ENCODE measurements at regions not wholly inside any gene's neighbourhood (a gene's known extent, or its start where the extent isn't known, plus 50 kb on each side); places are given as distances from the start of the nearest gene placed in this dataset.

GRCh38 chr12:128103152-128103551 lies 163.8 kb upstream of the TMEM132C start:
- no peaks in the 10 kb centered on the region for H3K79me1 ChIP-seq (ENCODE audit: insufficient read depth, low read depth, low read length, poor library complexity, severe bottlenecking)
- H4K8ac ChIP-seq (replicated peaks; ENCODE audit: insufficient read length, low read depth, low read length): no peak overlapping the region
- H3K56ac ChIP-seq (ENCODE audit: insufficient read length, low read depth, low read length): no peak overlapping the region
- H3K9me3 Mint-ChIP-seq: peaks cover 2 to 6% of the 10 kb centered on the region in 2 experiments; a peak in 2 of 5 replicates
- no peak for DNase-seq
- no peak overlapping the region for H2BK12ac ChIP-seq (ENCODE audit: insufficient read length, low read depth, low read length)
- no peak overlapping the region for H3K27ac ChIP-seq (ENCODE audit: insufficient read length, low read depth, low read length)
- no peaks in the 10 kb centered on the region; a peak in 1 of 7 replicates for H3K36me3 Mint-ChIP-seq (ENCODE audit: insufficient read depth in 1 of 3, low read depth in 3 of 3)
- no peak overlapping the region for H3K27ac Mint-ChIP-seq
- 100% methylated on average over 1 of the region's 6 CpGs for WGBS (ENCODE audit: extremely low coverage, insufficient read length, low lambda C conversion rate)
- H3K4me3 Mint-ChIP-seq: no peak overlapping the region
- TF ChIP-seq CTCF (conservative IDR thresholded peaks at IDR 0.05): no peak
- H3K4me1 ChIP-seq (ENCODE audit: insufficient read depth, low read length): no peaks in the 10 kb centered on the region
- H3K4ac ChIP-seq (ENCODE audit: low read depth, low read length): no peak overlapping the region
- H3K79me2 ChIP-seq (ENCODE audit: insufficient read depth, low read length): no peaks in the 10 kb centered on the region
- no peaks in the 10 kb centered on the region for H3K4me1 Mint-ChIP-seq
- no peak overlapping the region for H2AFZ ChIP-seq (ENCODE audit: low read length)
- H4K20me1 ChIP-seq (ENCODE audit: control insufficient read depth, insufficient read depth, insufficient read length): no peaks in the 10 kb centered on the region
- H2BK15ac ChIP-seq (ENCODE audit: low read depth, low read length): no peak overlapping the region
- no peaks in the 10 kb centered on the region for H3K23me2 ChIP-seq (ENCODE audit: insufficient read length, low read depth, low read length, poor library complexity, severe bottlenecking)
- H4K5ac ChIP-seq (ENCODE audit: insufficient read length, low read depth, low read length): no peak overlapping the region
- H2BK120ac ChIP-seq (ENCODE audit: low read depth, low read length, poor library complexity, severe bottlenecking): no peak overlapping the region
- no peak overlapping the region for H3K9ac ChIP-seq (ENCODE audit: extremely low read depth, insufficient read length, low read length)
- peaks cover 4% of the 10 kb centered on the region for H3K27me3 Mint-ChIP-seq (ENCODE audit: low read depth)
- no peak overlapping the region for H4K91ac ChIP-seq (ENCODE audit: insufficient read length, low read depth, low read length)
- H2AK5ac ChIP-seq (ENCODE audit: insufficient read length, low read length): no peak overlapping the region
- no peak overlapping the region for H3K4me2 ChIP-seq (ENCODE audit: insufficient read depth, insufficient read length, low read length)
- H3K27me3 ChIP-seq (ENCODE audit: insufficient read depth, low read length): no peaks in the 10 kb centered on the region
- H2BK20ac ChIP-seq (ENCODE audit: low read depth, low read length, poor library complexity, severe bottlenecking): no peak overlapping the region
- H3K14ac ChIP-seq (ENCODE audit: insufficient read depth, low read length): no peak overlapping the region
- H3K23ac ChIP-seq (ENCODE audit: insufficient read length, low read depth, low read length): no peak overlapping the region
- no peak overlapping the region for H3K18ac ChIP-seq (ENCODE audit: insufficient read length, low read depth, low read length)
- H2BK5ac ChIP-seq (ENCODE audit: insufficient read length, low read length): no peak overlapping the region
- H3T11ph ChIP-seq (ENCODE audit: low read length): no peak overlapping the region
- no peaks in the 10 kb centered on the region for H3K9me3 ChIP-seq (ENCODE audit: control insufficient read depth, low read depth, low read length)

Measured in H9 (cell line).